GM12864 (cell line): ENCODE measurements at regions not wholly inside any gene's neighbourhood (a gene's known extent, or its start where the extent isn't known, plus 50 kb on each side); places are given as distances from the start of the nearest gene placed in this dataset.
"Not testable (repeated sequence)": the region's sequence is repeated elsewhere in the genome, so short reads cannot be mapped to it uniquely, and the experiment has no call there.

Experiments
- DNase-seq: peaks from one replicate; pipeline ENCODE4 v3.0.0-alpha.2; 2011; ENCODE audit warnings: low read depth
- H3K4me3 ChIP-seq: 2 replicates; pipeline ENCODE4 v1.5.1; 2011; ENCODE audit warnings: mild to moderate bottlenecking, low read depth, low read length, control low read depth
- CTCF ChIP-seq: IDR thresholded peaks from 2 replicates; pipeline ENCODE4 v1.5.1; 2011; ENCODE audit warnings: low read depth, mild to moderate bottlenecking, moderate library complexity, low read length, control low read depth, inconsistent platforms; ENCODE audit errors: missing control alignments

- no peak for TF ChIP-seq CTCF
- H3K4me3 ChIP-seq = no peak overlapping the region
- no peak for DNase-seq
Measured at GRCh38 chr2:19102696-19103423, 255.6 kb downstream of the OSR1 start.

- no peak overlapping the region for H3K4me3 ChIP-seq
- no peak for TF ChIP-seq CTCF
- no peak for DNase-seq
Measured at GRCh38 chr2:19101968-19102367, 256.5 kb downstream of the OSR1 start.

GRCh38 chr2:19100570-19100969 is 257.9 kb downstream of the OSR1 start:
- H3K4me3 ChIP-seq = no peak overlapping the region
- no peak for DNase-seq
- no peak for TF ChIP-seq CTCF

- TF ChIP-seq CTCF = no peak
- no peak overlapping the region for H3K4me3 ChIP-seq
- DNase-seq = no peak
Measured at GRCh38 chr2:19099181-19099580, 259.2 kb downstream of the OSR1 start.

GRCh38 chr2:19098467-19099160 is 259.8 kb downstream of the OSR1 start:
- H3K4me3 ChIP-seq = no peak overlapping the region
- no peak for TF ChIP-seq CTCF
- no peak for DNase-seq

- DNase-seq, H3K4me3 ChIP-seq: not testable (repeated sequence)
Measured at GRCh38 chr2:19089476-19089875, 268.9 kb downstream of the OSR1 start.

- TF ChIP-seq CTCF = no peak
- no peak overlapping the region for H3K4me3 ChIP-seq
- DNase-seq = no peak
Measured at GRCh38 chr2:19086231-19086651, 272.2 kb downstream of the OSR1 start.
